ENCODE measurements at regions not wholly inside any gene's neighbourhood (a gene's known extent, or its start where the extent isn't known, plus 50 kb on each side); places are given as distances from the start of the nearest gene placed in this dataset.
A peak's percentile ranks its signal among the peaks of the same experiment; 100 is the strongest.

DNA sequence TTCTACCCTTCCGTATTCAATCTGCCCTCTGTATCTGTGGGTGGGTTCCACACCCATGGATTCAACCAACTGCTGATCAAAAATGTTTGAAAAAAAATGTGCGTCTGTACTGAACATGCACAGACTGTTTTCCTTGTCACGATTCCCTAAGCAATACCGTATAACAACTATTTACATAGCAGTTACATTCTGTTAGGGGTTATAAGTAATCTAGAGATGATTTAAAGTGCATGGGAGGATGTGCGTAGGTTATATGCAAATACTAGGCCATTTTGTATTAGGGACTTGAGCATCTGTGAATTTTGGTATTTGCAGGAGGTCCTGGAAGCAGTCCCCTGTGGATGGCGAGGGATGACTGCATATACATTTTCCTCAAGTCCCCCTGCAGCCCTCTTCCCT is 486.9 kb downstream of the PREX1 start:
- 83% methylated on average over 1 of the region's 6 CpGs for WGBS (ENCODE audit: insufficient coverage, low lambda C conversion rate)

DNA sequence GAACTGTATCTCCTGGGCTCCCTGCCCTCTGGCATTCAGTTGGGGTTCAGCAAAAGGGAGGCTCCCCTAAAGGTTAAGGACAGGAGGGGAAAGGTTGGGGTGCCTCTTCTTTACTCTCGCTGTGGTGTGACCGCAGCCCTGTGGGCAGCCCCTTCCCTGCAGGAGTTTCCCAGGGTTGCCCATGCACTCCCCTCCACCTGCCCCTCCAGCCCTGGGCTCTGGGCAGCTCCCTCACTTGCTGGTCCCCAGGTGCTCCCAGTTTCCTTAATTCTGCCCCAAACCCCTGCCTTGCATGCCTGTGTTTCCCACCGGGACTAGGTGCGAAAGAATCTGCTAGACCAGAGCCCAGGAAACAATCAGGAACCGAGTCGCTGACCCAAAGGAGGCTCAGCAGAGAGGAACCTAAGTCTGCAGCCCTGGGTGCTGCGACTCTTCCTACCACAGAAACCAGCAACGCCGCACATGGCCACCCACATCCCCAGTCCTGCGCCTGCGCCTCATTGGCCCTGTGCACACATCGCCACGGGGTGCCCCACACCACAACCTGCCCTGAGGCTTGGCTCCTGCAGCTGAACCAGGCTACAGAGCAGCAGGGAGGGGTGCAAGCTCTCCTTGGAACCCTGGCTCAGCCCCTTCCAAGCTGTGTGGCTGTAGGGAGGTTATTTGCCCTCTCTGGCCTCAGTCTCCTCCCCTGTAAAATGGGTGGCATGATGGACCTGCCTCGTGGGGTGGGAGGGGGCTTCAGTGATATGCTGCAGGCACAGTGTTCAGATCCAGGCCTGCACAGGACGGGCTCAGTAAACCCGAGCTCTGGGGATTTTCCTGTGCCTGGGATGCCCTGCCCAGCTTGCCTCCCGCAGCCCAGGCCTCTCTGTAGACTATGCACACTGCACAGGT is 487.6 kb downstream of the PREX1 start:
- Histone ChIP-seq H3K4me3 (ENCODE audit: low read length) (no peak overlapping the region), H3K27me3 (ENCODE audit: control insufficient read depth, insufficient read depth, low read length) (no peaks in the 10 kb centered on the region), H3K36me3 (ENCODE audit: control insufficient read depth, insufficient read depth, low read length) (no peaks in the 10 kb centered on the region), H3K4me1 (ENCODE audit: control insufficient read depth, insufficient read depth, low read length) (no peaks in the 10 kb centered on the region), H3K9me3 (ENCODE audit: control insufficient read depth, low read depth, low read length) (no peaks in the 10 kb centered on the region), H3K27ac (ENCODE audit: low read length) (no peak overlapping the region)
- DNase-seq, result no peak
- WGBS (ENCODE audit: insufficient coverage, low lambda C conversion rate), result no CpG with 5 or more reads among the region's 17 CpGs

More for the DNA sequence above, 486.9 kb downstream of the PREX1 start:
- Histone ChIP-seq H3K4me1 (ENCODE audit: control insufficient read depth, insufficient read depth, low read length) (no peaks in the 10 kb centered on the region), H3K36me3 (ENCODE audit: control insufficient read depth, insufficient read depth, low read length) (no peaks in the 10 kb centered on the region), H3K27ac (ENCODE audit: low read length) (no peak overlapping the region), H3K9me3 (ENCODE audit: control insufficient read depth, low read depth, low read length) (no peaks in the 10 kb centered on the region), H3K4me3 (ENCODE audit: low read length) (no peak overlapping the region), H3K27me3 (ENCODE audit: control insufficient read depth, insufficient read depth, low read length) (no peaks in the 10 kb centered on the region)
- no peak for DNase-seq

DNA sequence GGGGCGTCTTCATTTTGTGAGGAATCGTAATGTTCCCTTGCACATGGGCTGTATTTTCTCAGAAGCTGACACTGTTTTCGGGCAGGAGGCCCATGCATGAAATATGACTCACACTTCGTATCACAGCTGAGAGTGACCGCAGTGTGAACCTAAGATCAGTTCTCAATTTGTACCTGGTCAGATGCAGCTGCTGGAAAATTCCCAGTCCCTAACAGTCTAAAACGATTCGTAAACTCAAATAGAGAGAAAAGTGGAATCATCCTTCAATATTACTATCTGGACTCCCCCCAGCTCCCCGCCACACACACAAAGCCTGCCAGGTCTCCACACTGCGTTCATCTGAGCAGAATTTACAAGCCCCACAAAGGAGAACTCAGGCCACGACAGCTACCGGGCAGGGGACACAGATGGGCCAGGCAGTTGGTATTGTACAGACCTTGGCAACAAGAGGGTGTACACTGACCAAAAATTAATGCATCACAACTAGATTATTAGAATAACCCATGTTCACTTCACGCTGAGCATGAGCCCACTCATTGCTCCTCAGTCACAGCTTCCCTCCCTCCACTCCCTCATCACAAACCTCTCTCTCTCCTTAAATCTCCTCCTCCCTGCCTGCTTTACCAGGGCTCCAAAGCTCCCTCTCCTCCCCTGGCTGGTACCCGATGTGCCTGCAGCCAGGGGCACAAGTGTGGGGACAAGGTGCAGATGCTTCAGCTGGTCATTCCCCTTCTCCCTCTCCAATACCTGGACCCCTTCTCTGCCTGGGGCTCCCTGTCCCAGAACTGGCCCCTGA is 488.4 kb downstream of the PREX1 start:
- Histone ChIP-seq H3K27me3 (ENCODE audit: control insufficient read depth, insufficient read depth, low read length) (no peaks in the 10 kb centered on the region), H3K27ac (ENCODE audit: low read length) (no peak overlapping the region), H3K9me3 (ENCODE audit: control insufficient read depth, low read depth, low read length) (no peaks in the 10 kb centered on the region), H3K36me3 (ENCODE audit: control insufficient read depth, insufficient read depth, low read length) (no peaks in the 10 kb centered on the region), H3K4me3 (ENCODE audit: low read length) (no peak overlapping the region), H3K4me1 (ENCODE audit: control insufficient read depth, insufficient read depth, low read length) (no peaks in the 10 kb centered on the region)
- DNase-seq, result peak; percentile 15 to 25
- 75% methylated on average over 2 of the region's 13 CpGs for WGBS (ENCODE audit: insufficient coverage, low lambda C conversion rate)

DNA sequence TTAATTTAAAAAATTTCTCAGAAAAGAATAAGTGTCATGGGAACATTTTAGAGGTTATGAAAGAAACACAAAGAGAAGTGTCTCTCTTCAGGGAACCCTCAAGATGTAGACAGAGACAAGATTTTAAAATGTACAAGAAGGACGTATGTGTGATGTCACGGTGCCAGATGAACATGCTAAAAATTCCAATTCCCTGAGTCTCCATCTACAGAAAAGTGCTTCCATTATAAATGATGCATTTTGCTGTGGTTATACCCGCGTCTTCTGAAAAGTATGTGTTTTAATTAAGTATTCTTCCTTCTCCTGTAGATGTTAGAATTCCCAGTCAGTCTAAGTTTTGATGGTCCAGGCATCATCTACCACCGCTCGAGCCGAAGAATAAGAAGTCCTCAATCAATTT is 489.1 kb downstream of the PREX1 start:
- Histone ChIP-seq H3K4me3 (ENCODE audit: low read length) (no peak overlapping the region), H3K27me3 (ENCODE audit: control insufficient read depth, insufficient read depth, low read length) (no peaks in the 10 kb centered on the region), H3K27ac (ENCODE audit: low read length) (no peak overlapping the region), H3K9me3 (ENCODE audit: control insufficient read depth, low read depth, low read length) (no peaks in the 10 kb centered on the region), H3K4me1 (ENCODE audit: control insufficient read depth, insufficient read depth, low read length) (no peaks in the 10 kb centered on the region), H3K36me3 (ENCODE audit: control insufficient read depth, insufficient read depth, low read length) (no peaks in the 10 kb centered on the region)
- DNase-seq, result no peak
- WGBS (ENCODE audit: insufficient coverage, low lambda C conversion rate), result 80% methylated on average over 1 of the region's 7 CpGs

DNA sequence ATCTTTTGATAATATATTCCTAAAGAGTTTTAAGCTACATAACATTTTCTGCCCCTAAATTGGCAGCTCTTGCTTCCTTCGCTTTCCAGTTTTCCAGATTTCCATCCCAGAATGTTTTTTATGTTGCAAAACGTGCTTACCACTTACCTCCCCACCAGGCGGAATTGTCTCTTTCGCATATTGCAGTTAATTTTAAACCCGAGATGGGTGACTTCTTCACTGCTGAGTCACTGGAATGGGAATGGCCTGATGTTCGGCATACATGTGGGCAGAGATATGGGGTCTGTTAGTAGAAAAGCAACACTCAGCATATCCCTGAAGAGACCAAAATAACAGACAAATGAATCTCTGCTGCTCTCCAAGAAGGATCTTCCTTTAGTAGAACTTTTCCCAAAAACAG is 491.2 kb downstream of the PREX1 start:
- Histone ChIP-seq H3K9me3 (ENCODE audit: control insufficient read depth, low read depth, low read length) (no peaks in the 10 kb centered on the region), H3K4me1 (ENCODE audit: control insufficient read depth, insufficient read depth, low read length) (no peaks in the 10 kb centered on the region), H3K36me3 (ENCODE audit: control insufficient read depth, insufficient read depth, low read length) (no peaks in the 10 kb centered on the region), H3K27me3 (ENCODE audit: control insufficient read depth, insufficient read depth, low read length) (no peaks in the 10 kb centered on the region), H3K4me3 (ENCODE audit: low read length) (no peak overlapping the region), H3K27ac (ENCODE audit: low read length) (no peak overlapping the region)
- DNase-seq, result no peak
- WGBS (ENCODE audit: insufficient coverage, low lambda C conversion rate), result 60% methylated on average over 2 of the region's 6 CpGs

DNA sequence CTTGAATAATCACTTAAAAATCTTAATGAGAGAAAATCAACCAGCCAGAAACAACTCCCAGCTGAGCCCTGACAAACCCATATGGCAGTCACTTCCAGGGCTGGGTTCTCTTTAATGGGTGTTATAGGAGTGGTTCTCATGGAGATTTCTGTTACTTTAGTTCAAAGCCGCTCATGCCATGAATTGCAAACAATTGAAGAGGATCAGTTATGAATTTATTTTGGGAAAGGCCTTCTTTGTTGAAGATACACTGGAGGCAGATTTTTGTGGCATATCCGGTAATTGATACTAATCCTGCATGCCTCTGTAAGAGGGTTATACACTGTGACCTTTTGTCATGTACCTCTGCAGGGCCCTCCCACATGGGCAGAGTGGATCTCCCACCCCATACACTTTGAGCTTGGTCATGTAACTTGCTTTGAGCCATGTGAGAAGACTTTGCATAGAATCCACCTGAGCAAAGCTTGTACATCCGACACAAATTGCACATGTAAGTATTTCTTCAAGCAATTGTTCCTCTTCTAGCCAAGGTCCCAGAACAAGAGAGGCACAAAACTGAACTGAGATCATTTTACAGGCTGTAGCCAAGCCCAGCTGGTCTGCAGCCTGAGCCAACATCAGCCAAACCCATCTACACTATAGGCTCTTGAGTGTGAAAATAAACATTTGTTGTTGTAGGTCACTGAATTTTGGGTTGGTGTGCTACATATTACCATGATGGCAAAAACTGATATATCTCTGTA is 492.3 kb downstream of the PREX1 start:
- Histone ChIP-seq H3K4me1 (ENCODE audit: control insufficient read depth, insufficient read depth, low read length) (no peaks in the 10 kb centered on the region), H3K27ac (ENCODE audit: low read length) (no peak overlapping the region), H3K9me3 (ENCODE audit: control insufficient read depth, low read depth, low read length) (no peaks in the 10 kb centered on the region), H3K27me3 (ENCODE audit: control insufficient read depth, insufficient read depth, low read length) (no peaks in the 10 kb centered on the region), H3K4me3 (ENCODE audit: low read length) (no peak overlapping the region), H3K36me3 (ENCODE audit: control insufficient read depth, insufficient read depth, low read length) (no peaks in the 10 kb centered on the region)
- DNase-seq, result no peak
- no CpG with 5 or more reads among the region's 3 CpGs for WGBS (ENCODE audit: insufficient coverage, low lambda C conversion rate)

DNA sequence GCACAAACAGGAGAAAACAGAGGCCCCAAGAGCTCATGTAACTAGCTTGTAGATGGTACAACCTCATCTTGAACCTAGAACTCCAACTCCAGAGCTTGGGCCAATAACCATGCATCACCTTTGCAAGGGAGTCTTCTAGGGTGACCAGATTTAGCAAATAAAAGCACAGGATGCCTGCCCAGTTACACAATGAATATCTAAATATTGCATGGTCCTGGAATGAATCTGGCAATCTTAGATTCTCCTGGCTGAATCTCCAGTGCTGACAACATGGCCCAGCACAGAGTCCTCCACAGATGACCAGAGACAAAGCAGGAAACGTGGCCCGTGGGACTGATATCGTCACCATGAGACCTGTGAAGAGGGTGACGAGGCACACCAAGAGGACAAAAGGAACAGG is 494.1 kb downstream of the PREX1 start:
- DNase-seq, result no peak
- no peak overlapping the region for H3K4me3 ChIP-seq (ENCODE audit: low read length)
- no CpG with 5 or more reads among the region's 4 CpGs for WGBS (ENCODE audit: insufficient coverage, low lambda C conversion rate)
- H3K36me3 ChIP-seq (ENCODE audit: control insufficient read depth, insufficient read depth, low read length), result no peaks in the 10 kb centered on the region
- no peaks in the 10 kb centered on the region for H3K9me3 ChIP-seq (ENCODE audit: control insufficient read depth, low read depth, low read length)
- H3K27ac ChIP-seq (ENCODE audit: low read length), result no peak overlapping the region
- no peaks in the 10 kb centered on the region for H3K4me1 ChIP-seq (ENCODE audit: control insufficient read depth, insufficient read depth, low read length)
- H3K27me3 ChIP-seq (ENCODE audit: control insufficient read depth, insufficient read depth, low read length), result no peaks in the 10 kb centered on the region

DNA sequence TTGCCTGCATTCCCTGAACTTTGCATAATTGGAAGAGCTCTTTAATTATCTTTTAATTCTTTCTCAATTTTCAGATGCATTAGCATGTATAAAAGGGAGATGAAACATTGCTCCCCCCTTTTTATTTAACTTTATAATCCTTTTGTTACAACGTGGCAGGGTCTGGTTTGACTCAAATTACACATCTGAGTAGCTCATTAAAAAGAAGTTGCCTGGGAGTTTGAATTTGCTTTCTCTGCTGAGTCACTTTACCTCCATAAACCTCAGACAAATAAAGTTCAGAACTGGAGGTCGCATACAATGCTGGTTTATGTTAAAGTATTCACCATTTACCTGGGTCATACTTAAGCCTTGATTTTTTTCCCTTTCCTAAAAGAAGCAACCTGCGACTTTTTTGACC is 495.2 kb downstream of the PREX1 start:
- H3K27me3 ChIP-seq (ENCODE audit: control insufficient read depth, insufficient read depth, low read length), result no peaks in the 10 kb centered on the region
- no peaks in the 10 kb centered on the region for H3K4me1 ChIP-seq (ENCODE audit: control insufficient read depth, insufficient read depth, low read length)
- no peak overlapping the region for H3K27ac ChIP-seq (ENCODE audit: low read length)
- H3K9me3 ChIP-seq (ENCODE audit: control insufficient read depth, low read depth, low read length), result no peaks in the 10 kb centered on the region
- no peak overlapping the region for H3K4me3 ChIP-seq (ENCODE audit: low read length)
- H3K36me3 ChIP-seq (ENCODE audit: control insufficient read depth, insufficient read depth, low read length), result no peaks in the 10 kb centered on the region
- 60% methylated on average over 1 of the region's 3 CpGs for WGBS (ENCODE audit: insufficient coverage, low lambda C conversion rate)
- no peak for DNase-seq

DNA sequence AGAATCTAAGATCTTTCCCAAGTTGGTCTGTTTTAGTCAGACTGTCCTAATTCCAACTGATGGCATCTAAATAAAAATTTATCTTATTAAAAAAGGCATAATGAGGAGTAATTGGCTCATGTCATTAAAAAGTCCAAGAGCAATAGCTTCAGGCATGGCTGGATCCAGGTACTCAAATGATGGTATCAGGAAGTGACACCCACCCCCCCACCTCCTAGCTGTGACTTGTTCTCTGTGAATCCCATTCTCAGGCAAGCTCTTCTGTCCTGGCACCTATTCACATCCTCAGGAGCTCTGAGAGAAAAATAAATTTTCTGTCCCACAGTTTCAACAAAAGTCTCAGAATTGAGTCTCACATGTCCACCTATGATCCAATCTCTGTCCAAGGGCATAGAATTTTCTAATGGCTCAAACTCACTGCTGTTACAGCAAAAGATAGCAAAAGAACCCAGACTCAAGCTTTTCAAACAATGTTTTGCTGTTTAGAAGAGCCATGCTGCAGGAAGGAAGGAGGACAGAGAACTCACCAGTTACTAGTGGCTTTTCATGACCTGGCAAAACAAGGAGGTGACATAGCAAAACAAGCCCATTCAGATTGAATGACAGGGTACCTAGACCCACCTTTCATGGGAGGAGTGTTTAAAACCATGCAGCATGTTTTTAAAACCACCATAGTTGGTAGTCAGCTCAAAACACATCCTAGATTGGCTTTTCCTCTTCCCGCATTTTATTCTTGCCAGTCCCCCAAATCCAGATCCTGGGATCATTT is 496.1 kb downstream of the PREX1 start:
- H3K27me3 ChIP-seq (ENCODE audit: control insufficient read depth, insufficient read depth, low read length), result no peaks in the 10 kb centered on the region
- no peaks in the 10 kb centered on the region for H3K9me3 ChIP-seq (ENCODE audit: control insufficient read depth, low read depth, low read length)
- H3K36me3 ChIP-seq (ENCODE audit: control insufficient read depth, insufficient read depth, low read length), result no peaks in the 10 kb centered on the region
- H3K4me3 ChIP-seq (ENCODE audit: low read length), result no peak overlapping the region
- H3K27ac ChIP-seq (ENCODE audit: low read length), result no peak overlapping the region
- WGBS (ENCODE audit: insufficient coverage, low lambda C conversion rate), result no CpG with 5 or more reads among the region's 1 CpG
- H3K4me1 ChIP-seq (ENCODE audit: control insufficient read depth, insufficient read depth, low read length), result no peaks in the 10 kb centered on the region
- DNase-seq, result no peak
